Caco-2 (cell line): ENCODE measurements at regions not wholly inside any gene's neighbourhood (a gene's known extent, or its start where the extent isn't known, plus 50 kb on each side); places are given as distances from the start of the nearest gene placed in this dataset.

ENCODE experiments used
- BruUV-seq: library from RNA; stranded (reverse); fragments of 400-500 nt; replicated peaks from 2 replicates; lab custom pipeline; 2021; lab: Mats Ljungman, UMichigan
- CTCF ChIA-PET: fragments of 300-600 bp; sonication (Branson Sonifier 250); formaldehyde crosslinking; loops from one replicate; lab custom pipeline; 2022; ENCODE audit warnings: antibody characterized with exemption; lab: Charles Lee
- POLR2A ChIA-PET: fragments of 300-600 bp; sonication (Branson Sonifier 250); formaldehyde crosslinking; loops from one replicate; lab custom pipeline; 2022; ENCODE audit warnings: antibody characterized with exemption; lab: Charles Lee
- DNase-seq, 2 experiments: peaks; one replicate each; pipeline versions ENCODE4 v3.0.0 to v3.0.0-alpha.2; 2020 to 2022
- H3K27me3 ChIP-seq: replicated peaks from 2 replicates; pipeline ENCODE4 v1.6.0; 2011; ENCODE audit warnings: low read length; ENCODE audit not compliant: control insufficient read depth, insufficient read depth
- H3K36me3 ChIP-seq: 2 replicates; pipeline ENCODE4 v1.5.1; 2011; ENCODE audit warnings: low read length; ENCODE audit not compliant: control insufficient read depth, insufficient read depth
- H3K4me1 ChIP-seq: fragments of 250-450 bp; sonication (Bioruptor Pico); 2 replicates; pipeline ENCODE4 v1.5.1; 2020; ENCODE audit warnings: mild to moderate bottlenecking
- H3K4me3 ChIP-seq: 2 replicates; pipeline ENCODE4 v1.5.1; 2011; ENCODE audit warnings: low read depth, mild to moderate bottlenecking, control low read depth, low read length
- H3K9me3 ChIP-seq: fragments of 250-450 bp; sonication (Bioruptor Pico); 2 replicates; pipeline ENCODE4 v1.5.1; 2020; ENCODE audit warnings: mild to moderate bottlenecking, moderate library complexity
- H3K27ac Mint-ChIP-seq: one replicate; pipeline ENCODE4 v1.8.0; 2022; ENCODE audit warnings: mixed read lengths; ENCODE audit not compliant: unreplicated experiment
- H3K27me3 Mint-ChIP-seq: one replicate; pipeline ENCODE4 v1.8.0; 2022; ENCODE audit warnings: mixed read lengths; ENCODE audit not compliant: insufficient read depth, unreplicated experiment
- H3K36me3 Mint-ChIP-seq: one replicate; pipeline ENCODE4 v1.8.0; 2022; ENCODE audit warnings: mild to moderate bottlenecking, mixed read lengths; ENCODE audit not compliant: insufficient read depth, unreplicated experiment
- H3K4me1 Mint-ChIP-seq: one replicate; pipeline ENCODE4 v1.8.0; 2022; ENCODE audit warnings: low read depth, mixed read lengths; ENCODE audit not compliant: unreplicated experiment
- H3K4me3 Mint-ChIP-seq: one replicate; pipeline ENCODE4 v1.8.0; 2022; ENCODE audit warnings: mild to moderate bottlenecking, moderate library complexity, mixed read lengths; ENCODE audit not compliant: unreplicated experiment
- H3K9me3 Mint-ChIP-seq: one replicate; pipeline ENCODE4 v1.8.0; 2022; ENCODE audit warnings: mixed read lengths; ENCODE audit not compliant: unreplicated experiment
- intact Hi-C: fragments of 100-400 bp; cut with micrococcal nuclease; formaldehyde crosslinking; loops from one replicate; pipeline ENCODE4 v1.10.0; 2022; ENCODE audit not compliant: unreplicated experiment
- TF ChIP-seq, protein P1 (sequence below), 2 experiments: fragments of 200-600 bp in 1 of 2; IDR thresholded peaks; 1 replicate in 1 of 2; 2 replicates in 1 of 2; pipeline versions ENCODE4 v1.5.1 to v1.8.0; 2011 to 2022; ENCODE audit warnings: antibody characterized with exemption in 1 of 2, control low read depth in 1 of 2, inconsistent platforms in 1 of 2, low read depth in 1 of 2, low read length in 1 of 2, mild to moderate bottlenecking in 1 of 2, moderate library complexity in 1 of 2; ENCODE audit not compliant: insufficient read depth in 1 of 2, severe bottlenecking in 1 of 2, unreplicated experiment in 1 of 2

DNA sequence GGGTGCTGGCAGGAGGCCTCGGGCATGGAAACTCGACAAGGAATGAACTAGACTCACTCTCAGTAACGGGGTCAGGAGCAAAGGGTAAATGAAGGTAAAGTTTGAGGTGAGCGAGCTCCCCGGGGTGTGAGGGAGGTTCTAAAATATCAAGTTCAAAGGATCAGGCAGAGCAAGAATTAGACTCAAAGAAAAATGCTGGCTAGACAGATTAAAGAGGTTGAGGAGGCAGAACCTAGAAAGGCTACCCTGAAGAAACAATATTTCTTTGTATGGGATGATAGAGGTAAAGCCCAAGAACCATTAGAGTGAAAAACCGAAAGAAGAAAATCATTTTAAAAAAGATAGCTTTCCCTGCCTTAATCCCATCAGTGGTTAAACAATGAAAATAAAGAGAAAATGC is 386.7 kb upstream of the MEF2C start:
- intact Hi-C loops = loop anchor here (10.0 kb wide), 1 partner anchor 995 kb away; no protein-coding TSS in a partner anchor
- H3K27me3 ChIP-seq = no peaks in the 10 kb centered on the region
- no TSS peak for BruUV-seq
- H3K4me3 ChIP-seq = no peak overlapping the region
- no peaks in the 10 kb centered on the region for H3K9me3 ChIP-seq
- TF ChIP-seq, protein P1, sequence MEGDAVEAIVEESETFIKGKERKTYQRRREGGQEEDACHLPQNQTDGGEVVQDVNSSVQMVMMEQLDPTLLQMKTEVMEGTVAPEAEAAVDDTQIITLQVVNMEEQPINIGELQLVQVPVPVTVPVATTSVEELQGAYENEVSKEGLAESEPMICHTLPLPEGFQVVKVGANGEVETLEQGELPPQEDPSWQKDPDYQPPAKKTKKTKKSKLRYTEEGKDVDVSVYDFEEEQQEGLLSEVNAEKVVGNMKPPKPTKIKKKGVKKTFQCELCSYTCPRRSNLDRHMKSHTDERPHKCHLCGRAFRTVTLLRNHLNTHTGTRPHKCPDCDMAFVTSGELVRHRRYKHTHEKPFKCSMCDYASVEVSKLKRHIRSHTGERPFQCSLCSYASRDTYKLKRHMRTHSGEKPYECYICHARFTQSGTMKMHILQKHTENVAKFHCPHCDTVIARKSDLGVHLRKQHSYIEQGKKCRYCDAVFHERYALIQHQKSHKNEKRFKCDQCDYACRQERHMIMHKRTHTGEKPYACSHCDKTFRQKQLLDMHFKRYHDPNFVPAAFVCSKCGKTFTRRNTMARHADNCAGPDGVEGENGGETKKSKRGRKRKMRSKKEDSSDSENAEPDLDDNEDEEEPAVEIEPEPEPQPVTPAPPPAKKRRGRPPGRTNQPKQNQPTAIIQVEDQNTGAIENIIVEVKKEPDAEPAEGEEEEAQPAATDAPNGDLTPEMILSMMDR (IDR thresholded peaks at IDR 0.05; ENCODE audit: insufficient read depth in 1 of 2, low read depth in 1 of 2, low read length in 1 of 2, severe bottlenecking in 1 of 2, unreplicated experiment in 1 of 2) = no peak
- no peaks in the 10 kb centered on the region for H3K36me3 ChIP-seq
- Mint-ChIP-seq H3K36me3 (no peaks in the 10 kb centered on the region), H3K9me3 (no peaks in the 10 kb centered on the region), H3K27ac (no peak overlapping the region), H3K4me3 (no peak overlapping the region), H3K27me3 (no peaks in the 10 kb centered on the region), H3K4me1 (peaks cover 10% of the 10 kb centered on the region)
- CTCF ChIA-PET = no interaction called here
- no peak for DNase-seq
- POLR2A ChIA-PET = no interaction called here
- no peaks in the 10 kb centered on the region for H3K4me1 ChIP-seq

DNA sequence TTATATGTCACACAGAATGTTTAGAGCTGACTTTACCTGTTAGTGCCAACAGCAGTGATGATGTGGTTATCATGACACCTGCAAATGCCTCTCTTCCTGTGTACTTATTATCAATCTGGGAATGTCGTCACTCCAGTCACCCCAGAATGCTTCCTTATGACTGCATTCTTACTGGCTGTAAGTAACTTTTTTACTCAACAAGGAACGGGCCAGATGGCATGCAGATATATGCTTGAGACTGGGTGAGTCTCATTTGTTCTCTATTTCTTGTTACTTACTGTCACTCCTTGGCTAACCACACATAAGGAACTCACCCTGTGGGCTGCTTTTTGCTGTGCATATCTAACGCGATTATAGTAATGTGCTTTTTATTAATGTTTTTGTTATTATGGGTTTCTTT is 385.5 kb upstream of the MEF2C start:
- Histone ChIP-seq H3K4me3 (no peak overlapping the region), H3K36me3 (no peaks in the 10 kb centered on the region), H3K9me3 (no peaks in the 10 kb centered on the region), H3K27me3 (no peaks in the 10 kb centered on the region), H3K4me1 (no peaks in the 10 kb centered on the region)
- no peaks in the 10 kb centered on the region for H3K27me3 Mint-ChIP-seq
- H3K36me3 Mint-ChIP-seq = no peaks in the 10 kb centered on the region
- H3K9me3 Mint-ChIP-seq = no peaks in the 10 kb centered on the region
- intact Hi-C loops = no loop called here
- no peak overlapping the region for H3K4me3 Mint-ChIP-seq
- no TSS peak for BruUV-seq
- DNase-seq = no peak
- POLR2A ChIA-PET = no interaction called here
- no peak overlapping the region for H3K27ac Mint-ChIP-seq
- TF ChIP-seq, protein P1 (IDR thresholded peaks at IDR 0.05; ENCODE audit: insufficient read depth in 1 of 2, low read depth in 1 of 2, low read length in 1 of 2, severe bottlenecking in 1 of 2, unreplicated experiment in 1 of 2) = no peak
- H3K4me1 Mint-ChIP-seq = peaks cover 10% of the 10 kb centered on the region
- CTCF ChIA-PET = no interaction called here

DNA sequence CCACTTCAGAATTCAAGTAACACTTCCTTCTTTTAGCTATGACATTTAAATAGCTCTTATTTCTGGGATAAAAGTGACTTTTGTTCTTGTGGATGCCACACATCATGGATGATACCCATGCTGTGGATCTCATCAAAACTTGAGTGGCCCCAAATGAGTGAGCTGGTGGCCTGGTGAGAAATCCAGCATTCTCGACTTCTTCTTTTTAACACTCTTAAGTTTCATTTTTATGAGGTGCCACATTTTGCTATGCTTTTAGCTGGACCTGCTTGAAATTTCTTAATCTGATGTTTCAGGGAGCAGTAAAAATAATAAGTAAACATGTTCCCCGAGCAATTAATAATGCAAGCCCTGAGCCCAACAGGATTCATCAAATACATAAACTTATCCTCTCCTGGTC is 384.8 kb upstream of the MEF2C start:
- Mint-ChIP-seq H3K4me3 (no peak overlapping the region), H3K36me3 (no peaks in the 10 kb centered on the region), H3K27me3 (no peaks in the 10 kb centered on the region), H3K27ac (no peak overlapping the region), H3K4me1 (peaks cover 10% of the 10 kb centered on the region), H3K9me3 (no peaks in the 10 kb centered on the region)
- DNase-seq = no peak
- Histone ChIP-seq H3K36me3 (no peaks in the 10 kb centered on the region), H3K4me1 (no peaks in the 10 kb centered on the region), H3K27me3 (no peaks in the 10 kb centered on the region), H3K4me3 (no peak overlapping the region), H3K9me3 (no peaks in the 10 kb centered on the region)
- no TSS peak for BruUV-seq
- POLR2A ChIA-PET = no interaction called here
- TF ChIP-seq, protein P1 (IDR thresholded peaks at IDR 0.05; ENCODE audit: insufficient read depth in 1 of 2, low read depth in 1 of 2, low read length in 1 of 2, severe bottlenecking in 1 of 2, unreplicated experiment in 1 of 2) = no peak
- CTCF ChIA-PET = no interaction called here
- intact Hi-C loops = no loop called here
